HG02571 (cell line): ENCODE measurements at regions not wholly inside any gene's neighbourhood (a gene's known extent, or its start where the extent isn't known, plus 50 kb on each side); places are given as distances from the start of the nearest gene placed in this dataset.
A peak's percentile ranks its signal among the peaks of the same experiment; 100 is the strongest.
"Not testable (repeated sequence)": the region's sequence is repeated elsewhere in the genome, so short reads cannot be mapped to it uniquely, and the experiment has no call there.

Experiments
- ATAC-seq: cut with Tn5 transposase; IDR thresholded peaks from one replicate; pipeline ENCODE4 v1.9.1; 2021; ENCODE audit warnings: mild to moderate bottlenecking, moderate library complexity; ENCODE audit not compliant: unreplicated experiment

DNA sequence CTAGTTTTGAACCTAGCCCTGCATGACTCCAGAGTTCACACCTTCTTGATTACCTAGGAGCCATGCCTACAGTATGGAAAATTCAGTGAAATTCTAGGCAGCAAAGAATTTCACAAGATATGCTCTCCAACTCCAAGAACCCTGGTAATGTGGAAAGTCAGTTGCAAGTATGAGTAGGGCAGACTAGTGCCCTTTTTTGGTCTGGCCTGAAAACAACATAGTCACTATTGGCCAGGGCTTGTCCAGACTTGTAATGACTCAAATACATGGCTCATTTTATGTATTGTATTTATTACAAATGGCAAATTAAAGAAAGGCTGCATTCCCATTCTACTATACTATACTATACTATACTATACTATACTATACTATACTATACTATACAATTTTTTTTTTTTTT, 160.4 kb downstream of the ESM1 start:
- no peak for ATAC-seq

DNA sequence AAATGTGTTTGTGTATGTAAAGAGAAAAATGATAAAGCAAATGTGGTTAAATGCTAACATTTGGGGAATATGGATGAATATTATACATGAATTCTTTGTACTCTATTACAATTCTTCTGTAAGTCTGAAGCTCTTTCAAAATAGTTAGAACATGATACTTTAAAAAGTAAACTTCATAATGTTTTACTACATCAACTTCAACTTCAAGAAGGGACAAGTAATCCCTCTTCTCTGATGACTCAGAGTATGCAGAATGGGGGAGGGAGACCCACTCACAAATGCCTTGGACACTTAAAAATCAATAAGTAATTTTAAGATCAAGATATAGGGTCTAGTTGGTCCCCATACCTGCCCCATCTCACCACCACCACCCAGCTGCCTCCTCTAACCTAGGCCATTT, 162.4 kb downstream of the ESM1 start:
- ATAC-seq = no peak

GRCh38 chr5:54822324-54822687, 163.1 kb downstream of the ESM1 start:
- no peak for ATAC-seq

DNA sequence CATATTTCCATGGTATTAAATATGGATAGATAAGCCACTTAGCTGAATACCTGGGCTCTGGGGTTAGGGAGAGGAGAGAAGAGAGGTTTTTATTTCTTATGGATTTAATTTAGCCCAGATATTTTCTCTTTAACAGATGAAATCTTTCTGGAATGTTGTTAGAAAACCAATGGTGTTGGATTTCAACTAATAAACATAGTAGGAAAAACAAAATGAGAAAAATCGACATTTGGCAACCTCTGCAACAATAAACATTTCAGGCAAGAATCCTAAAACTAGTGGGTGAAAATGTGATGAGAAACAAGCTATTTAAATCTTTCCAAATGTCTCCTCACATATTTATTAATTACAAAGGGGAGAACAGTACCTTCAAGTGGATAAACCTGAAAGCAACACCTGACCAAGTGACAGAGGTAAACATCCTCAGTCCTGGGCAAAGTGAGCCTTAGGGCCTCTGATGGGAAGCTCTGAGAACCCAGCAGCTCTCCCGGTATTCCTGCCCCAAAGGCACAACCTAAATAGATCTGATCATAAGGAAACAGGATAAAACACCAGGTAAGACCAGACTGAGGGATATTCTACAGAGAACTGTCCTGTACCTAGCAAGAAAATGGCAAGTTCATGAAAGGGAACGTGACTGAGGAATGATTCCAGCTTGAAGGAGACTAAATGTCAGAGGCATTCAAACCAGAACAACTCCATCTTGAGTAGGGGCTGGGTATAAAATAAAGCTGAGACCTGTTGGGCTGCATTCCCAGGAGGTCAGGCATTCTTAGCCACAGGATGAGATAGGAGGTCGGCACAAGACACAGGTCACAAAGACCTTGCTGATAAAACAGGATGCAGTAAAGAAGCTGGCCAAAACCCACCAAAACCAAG, 163.7 kb downstream of the ESM1 start:
- ATAC-seq = no peak

GRCh38 chr5:54820346-54821134, 164.9 kb downstream of the ESM1 start:
- no peak for ATAC-seq

- no peak for ATAC-seq
These were observed 178.0 kb downstream of the ESM1 start for GRCh38 chr5:54807421-54807820.

GRCh38 chr5:54804521-54804920, 180.9 kb downstream of the ESM1 start:
- ATAC-seq = no peak

GRCh38 chr5:54804086-54804485, 181.3 kb downstream of the ESM1 start:
- ATAC-seq = no peak

DNA sequence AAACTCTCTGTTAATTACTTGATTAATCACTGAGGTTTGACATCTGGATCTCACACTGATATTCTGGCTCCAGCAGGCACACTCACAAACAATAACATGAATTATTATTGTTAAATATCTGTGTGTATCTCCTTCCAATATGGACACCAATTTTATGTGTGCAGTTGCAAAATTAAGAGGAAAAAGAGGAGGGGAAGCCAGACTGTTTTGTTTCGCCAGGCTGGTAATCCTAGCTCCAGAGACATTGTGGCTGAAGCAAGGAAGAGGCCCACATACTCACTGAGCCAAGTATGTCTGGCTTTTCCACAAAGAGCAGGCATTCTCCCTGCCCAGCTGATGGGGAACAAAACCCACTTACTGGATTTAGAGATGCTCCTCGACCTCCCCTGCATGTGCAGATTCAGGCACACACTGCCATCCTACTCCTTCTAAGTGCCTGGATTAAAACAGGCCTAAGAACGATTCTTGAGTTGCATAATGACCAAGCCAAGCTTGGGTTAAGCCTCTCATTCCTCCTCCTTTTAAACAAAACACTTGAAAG, 181.9 kb downstream of the ESM1 start:
- no peak for ATAC-seq

DNA sequence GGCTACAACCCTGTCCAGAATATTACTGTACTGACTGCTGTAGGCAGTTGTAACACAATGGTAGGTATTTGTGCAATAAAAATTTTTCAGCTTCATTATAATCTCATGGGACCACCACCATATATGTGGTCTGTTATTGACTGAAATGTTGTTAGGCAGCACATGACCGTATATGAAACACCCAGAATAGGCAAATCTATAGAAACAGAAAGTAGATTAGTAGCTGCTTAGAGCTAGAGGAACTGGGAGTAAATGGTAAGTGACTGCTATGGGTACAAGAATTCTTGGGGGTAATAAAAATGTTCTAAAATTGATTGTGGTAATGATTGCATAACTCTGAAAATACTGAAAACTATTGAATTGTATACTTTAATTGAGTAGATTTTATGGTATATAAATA, 185.7 kb downstream of the ESM1 start:
- ATAC-seq = peak; percentile 65

DNA sequence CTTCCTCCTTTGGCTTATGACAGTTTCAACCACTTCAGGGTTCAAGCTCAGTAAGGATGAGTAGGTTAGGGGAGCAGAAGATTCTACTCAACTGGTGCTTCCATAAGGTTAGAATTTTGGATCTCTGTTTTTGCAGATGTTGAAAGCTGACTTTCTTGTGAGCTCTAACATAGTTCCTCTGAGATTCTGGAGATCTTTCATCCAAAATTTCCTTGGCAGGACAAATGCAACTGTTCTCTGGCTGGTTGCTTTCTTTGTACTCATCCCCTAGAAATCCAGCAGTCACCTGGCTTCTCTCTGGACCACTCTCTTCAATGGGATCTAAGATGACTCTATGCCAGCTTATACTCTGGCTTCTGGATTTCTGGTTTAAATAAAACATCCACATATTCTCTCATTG, 189.6 kb downstream of the ESM1 start:
- no peak for ATAC-seq

DNA sequence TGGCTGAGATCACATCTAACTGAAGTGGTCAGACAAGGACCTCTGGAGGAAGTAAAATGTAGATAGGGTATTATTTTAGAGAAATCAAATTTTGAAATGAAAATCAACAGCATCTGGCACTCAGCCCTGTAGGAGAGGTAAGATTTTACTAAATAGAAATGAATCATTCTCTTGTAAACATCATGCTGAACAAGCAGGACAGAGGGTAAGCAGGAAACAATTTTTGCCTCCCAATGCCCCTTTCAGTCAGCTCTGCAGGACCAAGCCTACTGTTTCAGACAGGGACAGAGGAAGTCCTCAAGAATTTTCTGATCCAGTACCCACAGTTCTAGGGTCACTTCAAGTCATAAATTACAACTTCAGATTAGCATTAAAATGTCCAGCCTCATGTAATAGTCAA, 190.1 kb downstream of the ESM1 start:
- ATAC-seq = no peak

- ATAC-seq = no peak
These were observed 191.0 kb downstream of the ESM1 start for GRCh38 chr5:54794135-54794975.

- ATAC-seq = no peak
These were observed 191.8 kb downstream of the ESM1 start for GRCh38 chr5:54793468-54794134.

DNA sequence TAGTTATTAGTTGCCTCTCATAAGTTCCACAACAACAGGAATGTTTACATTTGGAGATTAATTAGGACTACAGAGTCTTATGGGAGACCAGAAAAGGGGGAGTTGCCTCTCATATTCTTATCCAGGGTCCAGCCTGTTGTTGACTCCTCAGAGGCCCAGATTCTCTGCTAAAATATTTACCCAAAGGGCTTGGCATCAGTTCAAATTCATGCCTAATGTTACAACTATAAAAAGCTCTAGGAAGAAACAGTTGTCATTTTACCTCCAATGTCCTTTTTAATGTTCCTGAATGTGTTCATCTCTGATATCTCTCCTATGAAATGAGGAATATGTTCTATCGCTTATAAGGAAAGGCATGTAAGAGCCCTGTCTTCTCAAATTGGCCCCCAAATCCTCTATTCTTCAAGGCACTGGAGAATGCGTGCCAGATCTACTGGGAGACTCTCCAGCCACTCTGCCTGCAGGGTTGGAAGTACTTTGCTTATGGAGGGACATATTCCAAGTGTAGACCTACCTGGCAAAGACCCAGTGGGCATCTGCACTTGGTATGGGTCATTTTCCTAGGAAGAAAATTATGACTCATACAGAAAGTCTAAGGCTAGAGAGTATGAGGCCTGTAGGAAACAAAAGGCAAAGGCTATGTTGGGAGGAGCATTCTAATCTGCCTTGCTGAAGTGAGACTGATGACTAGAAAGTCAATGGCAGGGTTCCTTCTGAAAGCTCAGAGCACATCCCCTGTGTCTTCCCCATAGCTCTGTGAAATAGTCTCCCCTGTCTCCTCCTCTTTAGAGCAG, 192.6 kb downstream of the ESM1 start:
- ATAC-seq = no peak

DNA sequence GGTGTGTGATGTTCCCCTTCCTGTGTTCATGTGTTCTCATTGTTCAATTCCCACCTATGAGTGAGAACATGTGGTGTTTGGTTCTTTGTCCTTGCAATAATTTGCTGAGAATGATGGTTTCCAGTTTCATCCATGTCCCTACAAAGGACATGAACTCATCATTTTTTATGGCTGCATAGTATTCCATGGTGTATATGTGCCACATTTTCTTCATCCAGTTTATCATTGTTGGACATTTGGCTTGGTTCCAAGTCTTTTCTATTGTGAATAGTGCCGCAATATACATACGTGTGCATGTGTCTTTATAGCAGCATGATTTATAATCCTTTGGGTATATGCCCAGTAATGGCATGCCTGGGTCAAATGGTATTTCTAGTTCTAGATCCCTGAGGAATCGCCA, 197.5 kb downstream of the ESM1 start:
- not testable (repeated sequence) for ATAC-seq

DNA sequence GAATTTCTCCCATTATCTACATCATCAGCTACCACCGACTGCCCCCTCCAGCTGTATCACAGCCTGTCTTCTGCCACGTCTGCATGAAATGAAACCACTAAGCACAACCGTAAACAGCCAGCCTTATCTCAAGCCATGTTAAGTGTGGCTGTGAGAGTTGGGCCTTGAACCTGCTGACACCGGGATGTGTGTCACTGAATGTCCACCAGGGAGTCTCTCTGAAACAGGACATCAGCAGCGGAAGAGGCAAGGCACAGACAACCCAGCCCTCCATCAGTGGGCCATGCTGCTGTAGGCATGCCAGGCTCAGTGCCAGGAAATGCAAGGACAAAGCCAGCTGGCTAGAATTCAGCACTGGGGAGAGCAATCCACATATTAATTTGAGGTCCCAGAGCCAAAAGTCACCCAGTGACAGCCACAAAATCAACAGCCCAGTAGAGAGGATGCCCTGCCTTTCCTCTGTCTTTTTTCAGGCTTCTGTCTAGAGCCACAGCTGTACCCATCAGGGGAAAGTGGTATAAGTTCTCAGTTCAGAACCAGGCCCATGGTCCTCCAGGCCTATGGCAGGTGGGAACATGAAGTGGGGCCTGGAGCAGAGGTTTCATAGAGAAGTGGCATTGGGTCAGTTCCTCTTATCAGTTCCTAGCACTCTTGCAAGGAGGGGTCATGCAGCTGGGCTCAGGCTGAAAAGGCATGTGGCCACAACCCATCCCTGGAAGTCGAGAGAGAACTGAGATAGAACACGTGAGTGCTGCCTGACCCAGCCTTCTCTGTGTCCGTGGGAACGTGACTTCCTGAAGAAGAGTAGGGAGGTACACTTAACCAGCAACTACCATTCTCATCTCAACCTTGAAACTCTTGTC, 199.4 kb downstream of the ESM1 start:
- peak; percentile 90 for ATAC-seq

DNA sequence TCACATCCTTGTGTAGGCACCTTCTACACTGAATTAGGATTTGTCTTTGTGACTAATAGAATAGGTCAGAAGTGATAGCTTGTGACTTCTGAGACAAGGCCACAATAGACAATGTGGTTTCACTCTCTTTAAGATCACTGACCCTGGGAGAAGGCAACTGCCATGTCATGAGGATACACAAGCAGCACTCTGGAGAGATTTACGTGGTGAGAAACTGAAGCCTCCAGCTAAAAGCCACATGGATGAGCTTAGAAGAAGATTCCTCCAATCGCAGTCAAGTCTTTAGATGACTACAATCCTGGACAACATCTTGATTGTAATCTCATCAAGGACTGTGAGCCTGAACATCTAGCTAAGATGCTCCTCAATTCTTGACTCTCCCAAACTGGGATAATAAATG, 206.6 kb downstream of the ESM1 start:
- no peak for ATAC-seq

DNA sequence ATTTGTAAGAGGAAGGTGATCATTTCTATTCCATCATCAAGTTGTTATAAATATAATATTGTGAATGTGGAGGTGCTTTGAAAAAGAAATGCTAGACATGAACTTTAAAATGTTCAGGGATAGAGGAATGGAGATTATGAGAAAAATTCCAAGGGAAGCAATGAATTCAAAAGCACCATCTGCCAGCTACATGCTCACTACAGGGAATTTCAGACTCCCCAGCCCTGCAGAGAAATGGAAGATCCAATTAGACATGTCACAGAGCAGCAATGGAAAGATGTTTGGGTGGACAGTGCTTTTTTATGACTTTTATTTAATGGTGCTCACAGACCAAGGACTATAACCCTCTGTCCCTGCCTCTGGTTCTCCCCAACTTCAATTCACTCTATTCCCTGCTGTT, 209.7 kb downstream of the ESM1 start:
- no peak for ATAC-seq
